HEK293 (cell line): ENCODE measurements at regions not wholly inside any gene's neighbourhood (a gene's known extent, or its start where the extent isn't known, plus 50 kb on each side); places are given as distances from the start of the nearest gene placed in this dataset.

Experiments used
- CTCF ChIA-PET: fragments of 350-600 bp; formaldehyde crosslinking; extraction: SDS; loops from one replicate; lab custom pipeline; 2021; ENCODE audit warnings: antibody characterized with exemption; lab: Yijun Ruan, JAX
- POLR2A ChIA-PET: fragments of 300-600 bp; formaldehyde crosslinking; extraction: SDS; loops from one replicate; lab custom pipeline; 2020; ENCODE audit warnings: antibody characterized with exemption, inconsistent platforms; lab: Yijun Ruan, JAX
- H3K27ac ChIP-seq: fragments of 200-500 bp; sonication (Bioruptor generic); 2 replicates; pipeline ENCODE4 v1.5.1; 2014; ENCODE audit warnings: low read depth, low read length, control low read depth, inconsistent platforms; ENCODE audit errors: extremely low read depth
- H3K36me3 ChIP-seq, 2 experiments: fragments of 200-500 bp in 1 of 2; sonication (Bioruptor generic) in 1 of 2; 1 replicate in 1 of 2; 2 replicates in 1 of 2; pipeline ENCODE4 v1.5.1; 2014 to 2017; ENCODE audit warnings: inconsistent platforms in 2 of 2, low read length in 2 of 2; ENCODE audit not compliant: control insufficient read depth in 2 of 2, insufficient read depth in 1 of 2
- H3K4me1 ChIP-seq: fragments of 200-500 bp; sonication (Bioruptor generic); 2 replicates; pipeline ENCODE4 v1.5.1; 2014; ENCODE audit warnings: mild to moderate bottlenecking, low read length, inconsistent platforms; ENCODE audit not compliant: control insufficient read depth, insufficient read depth
- H3K4me3 ChIP-seq: 2 replicates; pipeline ENCODE4 v1.5.1; 2011; ENCODE audit warnings: low read depth, mild to moderate bottlenecking, control low read depth, low read length, moderate library complexity
- H3K9me3 ChIP-seq: fragments of 200-500 bp; sonication (Bioruptor generic); 2 replicates; pipeline ENCODE4 v1.5.1; 2014; ENCODE audit warnings: low read depth, low read length, inconsistent platforms; ENCODE audit not compliant: control insufficient read depth, insufficient read depth
- HOXA7 ChIP-seq: sonication (generic); formaldehyde crosslinking; IDR thresholded peaks from 2 replicates; pipeline ENCODE4 v1.8.1; 2022; ENCODE audit warnings: missing genetic modification reagents, borderline replicate concordance
- KLF16 ChIP-seq: fragments of 450-650 bp; formaldehyde crosslinking; IDR thresholded peaks from 2 replicates; pipeline ENCODE4 v1.5.1; 2017; ENCODE audit warnings: missing biosample characterization, missing genetic modification characterization
- REST ChIP-seq: fragments of 450-650 bp; formaldehyde crosslinking; IDR thresholded peaks from 2 replicates; pipeline ENCODE4 v1.5.1; 2016; ENCODE audit warnings: missing biosample characterization, missing genetic modification characterization
- ZBTB11 ChIP-seq: fragments of 450-650 bp; formaldehyde crosslinking; conservative IDR thresholded peaks from 2 replicates; pipeline ENCODE4 v1.5.1; 2016; ENCODE audit warnings: low read depth, missing biosample characterization, missing genetic modification characterization
- ZFP41 ChIP-seq: fragments of 450-650 bp; formaldehyde crosslinking; IDR thresholded peaks from 2 replicates; pipeline ENCODE4 v1.5.1; 2016; ENCODE audit warnings: missing biosample characterization, missing genetic modification characterization, borderline replicate concordance
- ZIC2 ChIP-seq: fragments of 450-650 bp; formaldehyde crosslinking; IDR thresholded peaks from 2 replicates; pipeline ENCODE4 v1.5.1; 2016; ENCODE audit warnings: missing biosample characterization, missing genetic modification characterization
- ZNF121 ChIP-seq: fragments of 450-650 bp; formaldehyde crosslinking; IDR thresholded peaks from 2 replicates; pipeline ENCODE4 v1.5.1; 2016; ENCODE audit warnings: missing biosample characterization, missing genetic modification characterization
- ZNF133 ChIP-seq: fragments of 450-650 bp; formaldehyde crosslinking; IDR thresholded peaks from 2 replicates; pipeline ENCODE4 v1.5.1; 2016; ENCODE audit warnings: missing biosample characterization, missing genetic modification characterization
- ZNF19 ChIP-seq: fragments of 450-650 bp; formaldehyde crosslinking; IDR thresholded peaks from 2 replicates; pipeline ENCODE4; 2016; ENCODE audit warnings: missing biosample characterization, missing genetic modification characterization, low read depth
- ZNF530 ChIP-seq: fragments of 450-650 bp; formaldehyde crosslinking; IDR thresholded peaks from 2 replicates; pipeline ENCODE4 v1.5.1; 2016; ENCODE audit warnings: low read depth, missing biosample characterization, missing genetic modification characterization
- ZNF639 ChIP-seq: fragments of 450-650 bp; formaldehyde crosslinking; IDR thresholded peaks from 2 replicates; pipeline ENCODE4 v1.5.1; 2016; ENCODE audit warnings: missing biosample characterization, missing genetic modification characterization
- TF ChIP-seq, protein P1 (sequence below): fragments of 450-650 bp; formaldehyde crosslinking; IDR thresholded peaks from 2 replicates; pipeline ENCODE4 v1.5.1; 2016; ENCODE audit warnings: missing biosample characterization, missing genetic modification characterization
- TF ChIP-seq, protein P2 (sequence below): sonication (generic); formaldehyde crosslinking; IDR thresholded peaks from 2 replicates; pipeline ENCODE4 v1.8.1; 2022; ENCODE audit warnings: mild to moderate bottlenecking, moderate library complexity, missing genetic modification reagents

- Histone ChIP-seq H3K9me3 (no peaks in the 10 kb centered on the region), H3K27ac (no peak overlapping the region), H3K4me1 (no peaks in the 10 kb centered on the region), H3K4me3 (no peak overlapping the region), H3K36me3 (no peaks in the 10 kb centered on the region)
- ChIA-PET POLR2A (no interaction called here), CTCF (no interaction called here)
- TF ChIP-seq, protein P1, sequence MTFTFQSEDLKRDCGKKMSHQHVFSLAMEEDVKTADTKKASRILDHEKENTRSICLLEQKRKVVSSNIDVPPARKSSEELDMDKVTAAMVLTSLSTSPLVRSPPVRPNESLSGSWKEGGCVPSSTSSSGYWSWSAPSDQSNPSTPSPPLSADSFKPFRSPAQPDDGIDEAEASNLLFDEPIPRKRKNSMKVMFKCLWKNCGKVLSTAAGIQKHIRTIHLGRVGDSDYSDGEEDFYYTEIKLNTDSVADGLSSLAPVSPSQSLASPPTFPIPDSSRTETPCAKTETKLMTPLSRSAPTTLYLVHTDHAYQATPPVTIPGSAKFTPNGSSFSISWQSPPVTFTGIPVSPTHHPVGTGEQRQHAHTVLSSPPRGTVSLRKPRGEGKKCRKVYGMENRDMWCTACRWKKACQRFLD (tag by site-specific recombination) = no peak
- TF ChIP-seq ZNF133 (tag by site-specific recombination) = no peak
Observed at GRCh38 chr3:40598338-40598737, 73.6 kb downstream of the ZNF621 start.

GRCh38 chr3:40598962-40599361, 74.2 kb downstream of the ZNF621 start:
- Histone ChIP-seq H3K9me3 (no peaks in the 10 kb centered on the region), H3K4me1 (no peaks in the 10 kb centered on the region), H3K27ac (no peak overlapping the region), H3K36me3 (no peaks in the 10 kb centered on the region), H3K4me3 (no peak overlapping the region)
- POLR2A ChIA-PET = no interaction called here
- CTCF ChIA-PET = interaction anchor here (0.6 kb wide), 1 partner anchor 47 kb away, joined by 3 read pairs; no protein-coding TSS in a partner anchor
- TF ChIP-seq REST (tag by site-specific recombination) = no peak
- TF ChIP-seq ZNF19 (tag by site-specific recombination) = no peak
- TF ChIP-seq ZIC2 (tag by site-specific recombination) = no peak
- TF ChIP-seq ZNF121 (tag by site-specific recombination) = no peak
- no peak for TF ChIP-seq ZFP41 (tag by site-specific recombination)
- TF ChIP-seq HOXA7 = no peak
- no peak for TF ChIP-seq ZBTB11 (tag by site-specific recombination)
- no peak for TF ChIP-seq ZNF530 (tag by site-specific recombination)
- no peak for TF ChIP-seq ZNF639
- TF ChIP-seq KLF16 (tag by site-specific recombination) = no peak
- TF ChIP-seq, protein P2, sequence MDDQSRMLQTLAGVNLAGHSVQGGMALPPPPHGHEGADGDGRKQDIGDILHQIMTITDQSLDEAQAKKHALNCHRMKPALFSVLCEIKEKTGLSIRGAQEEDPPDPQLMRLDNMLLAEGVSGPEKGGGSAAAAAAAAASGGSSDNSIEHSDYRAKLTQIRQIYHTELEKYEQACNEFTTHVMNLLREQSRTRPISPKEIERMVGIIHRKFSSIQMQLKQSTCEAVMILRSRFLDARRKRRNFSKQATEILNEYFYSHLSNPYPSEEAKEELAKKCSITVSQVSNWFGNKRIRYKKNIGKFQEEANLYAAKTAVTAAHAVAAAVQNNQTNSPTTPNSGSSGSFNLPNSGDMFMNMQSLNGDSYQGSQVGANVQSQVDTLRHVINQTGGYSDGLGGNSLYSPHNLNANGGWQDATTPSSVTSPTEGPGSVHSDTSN (CRISPR knock-in tag) = no peak
